ENCODE measurements at regions not wholly inside any gene's neighbourhood (a gene's known extent, or its start where the extent isn't known, plus 50 kb on each side); places are given as distances from the start of the nearest gene placed in this dataset.

DNA sequence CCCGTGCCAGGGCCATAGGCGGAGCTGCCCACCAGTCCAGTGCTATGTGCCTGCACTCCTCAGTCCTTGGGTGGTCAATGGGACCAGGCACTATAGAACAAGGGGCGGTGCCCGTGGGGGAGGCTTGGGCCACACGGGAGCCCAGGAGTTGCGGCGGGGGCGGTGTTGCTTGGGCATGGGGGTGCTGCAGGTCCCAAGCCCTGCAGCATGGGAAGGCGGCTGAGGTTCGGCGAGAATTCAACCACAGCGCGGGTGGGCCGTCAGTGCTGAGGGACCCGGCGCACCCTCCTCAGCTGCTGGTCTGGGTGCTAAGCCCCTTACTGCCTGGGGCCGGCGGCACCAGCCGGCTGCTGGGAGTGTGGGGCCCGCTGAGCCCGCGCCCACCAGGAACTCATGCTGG lies 242.2 kb upstream of the SGCG start:
- in situ Hi-C loops (cut with MboI) (loop anchor here (10.0 kb wide), 1 partner anchor 1416 kb away; no protein-coding TSS in a partner anchor), intact Hi-C loops (cut with micrococcal nuclease) (no loop called here)
- TF ChIP-seq POU5F1 (IDR thresholded peaks at IDR 0.05; ENCODE audit: borderline replicate concordance, low read depth, low read length, partially characterized antibody) (no peak), PRMT5 (CRISPR knock-in tag; IDR thresholded peaks at IDR 0.05) (no peak), SMAD4 (CRISPR knock-in tag; conservative IDR thresholded peaks at IDR 0.05) (no peak), XRCC4 (IDR thresholded peaks at IDR 0.05; ENCODE audit: extremely low read depth, insufficient read depth, insufficient read length) (no peak), TBL1XR1 (IDR thresholded peaks at IDR 0.05; ENCODE audit: low read length in 2 of 2) (no peak)
- TF ChIP-seq, protein P1, sequence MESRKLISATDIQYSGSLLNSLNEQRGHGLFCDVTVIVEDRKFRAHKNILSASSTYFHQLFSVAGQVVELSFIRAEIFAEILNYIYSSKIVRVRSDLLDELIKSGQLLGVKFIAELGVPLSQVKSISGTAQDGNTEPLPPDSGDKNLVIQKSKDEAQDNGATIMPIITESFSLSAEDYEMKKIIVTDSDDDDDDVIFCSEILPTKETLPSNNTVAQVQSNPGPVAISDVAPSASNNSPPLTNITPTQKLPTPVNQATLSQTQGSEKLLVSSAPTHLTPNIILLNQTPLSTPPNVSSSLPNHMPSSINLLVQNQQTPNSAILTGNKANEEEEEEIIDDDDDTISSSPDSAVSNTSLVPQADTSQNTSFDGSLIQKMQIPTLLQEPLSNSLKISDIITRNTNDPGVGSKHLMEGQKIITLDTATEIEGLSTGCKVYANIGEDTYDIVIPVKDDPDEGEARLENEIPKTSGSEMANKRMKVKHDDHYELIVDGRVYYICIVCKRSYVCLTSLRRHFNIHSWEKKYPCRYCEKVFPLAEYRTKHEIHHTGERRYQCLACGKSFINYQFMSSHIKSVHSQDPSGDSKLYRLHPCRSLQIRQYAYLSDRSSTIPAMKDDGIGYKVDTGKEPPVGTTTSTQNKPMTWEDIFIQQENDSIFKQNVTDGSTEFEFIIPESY (CRISPR knock-in tag; IDR thresholded peaks at IDR 0.05) = no peak
- TF ChIP-seq, protein P2, sequence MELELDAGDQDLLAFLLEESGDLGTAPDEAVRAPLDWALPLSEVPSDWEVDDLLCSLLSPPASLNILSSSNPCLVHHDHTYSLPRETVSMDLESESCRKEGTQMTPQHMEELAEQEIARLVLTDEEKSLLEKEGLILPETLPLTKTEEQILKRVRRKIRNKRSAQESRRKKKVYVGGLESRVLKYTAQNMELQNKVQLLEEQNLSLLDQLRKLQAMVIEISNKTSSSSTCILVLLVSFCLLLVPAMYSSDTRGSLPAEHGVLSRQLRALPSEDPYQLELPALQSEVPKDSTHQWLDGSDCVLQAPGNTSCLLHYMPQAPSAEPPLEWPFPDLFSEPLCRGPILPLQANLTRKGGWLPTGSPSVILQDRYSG (tag; conservative IDR thresholded peaks at IDR 0.05; ENCODE audit: low read depth) = no peak
- WGBS (ENCODE audit: insufficient coverage, low coverage, missing lambda C conversion rate) = 47% methylated on average over 9 of the region's 22 CpGs
- no peak for FAIRE-seq
- Histone ChIP-seq H3K9ac (ENCODE audit: insufficient read depth in 1 of 2, low read depth in 2 of 2, low read length in 2 of 2) (no peak overlapping the region), H3K9me3 (replicated peaks; ENCODE audit: control insufficient read depth, insufficient read depth, low read depth, low read length) (no peaks in the 10 kb centered on the region), H3K79me2 (ENCODE audit: control insufficient read depth, insufficient read depth, low read length) (no peaks in the 10 kb centered on the region), H2AFZ (ENCODE audit: low read depth, low read length) (no peak overlapping the region), H3K27ac (ENCODE audit: extremely low read depth, low read depth, low read length) (no peak overlapping the region), H3K4me3 (no peak overlapping the region), H4K20me1 (replicated peaks; ENCODE audit: control insufficient read depth, insufficient read depth, low read length) (no peaks in the 10 kb centered on the region), H3K9me1 (ENCODE audit: control insufficient read depth, insufficient read depth, low read length) (no peaks in the 10 kb centered on the region), H3K27me3 (ENCODE audit: control insufficient read depth in 2 of 2, insufficient read depth in 2 of 2, low read length in 2 of 2) (no peaks in the 10 kb centered on the region), H3K4me1 (replicated peaks in 1 of 2; ENCODE audit: control insufficient read depth in 2 of 2, insufficient read depth in 2 of 2, low read length in 2 of 2) (peaks cover 0 to 2% of the 10 kb centered on the region in 2 experiments; a peak in 1 of 5 replicates), H3K4me2 (ENCODE audit: insufficient read depth, low read length) (no peak overlapping the region), H3K36me3 (ENCODE audit: control insufficient read depth, insufficient read depth, low read length) (no peaks in the 10 kb centered on the region)
- ChIA-PET CTCF (ENCODE audit: low intra/inter-chr PET ratio) (no interaction called here), POLR2A (no interaction called here)
- no TSS peak for BruUV-seq (replicated peaks)
- no peak for DNase-seq (ENCODE audit: extremely low read depth in 1 of 4, low spot score in 3 of 4)
- no peak for ATAC-seq
